Hepatocyte (in vitro differentiated cells): ENCODE measurements at regions not wholly inside any gene's neighbourhood (a gene's known extent, or its start where the extent isn't known, plus 50 kb on each side); places are given as distances from the start of the nearest gene placed in this dataset.

ENCODE experiments used
- DNase-seq: peaks from one replicate; pipeline ENCODE4 v3.0.0-alpha.2; 2016; ENCODE audit warnings: low spot score
- H2AFZ ChIP-seq: fragments of 200-600 bp; sonication (generic); 2 replicates; pipeline ENCODE4 v1.6.0; 2016; ENCODE audit warnings: antibody characterized with exemption, mild to moderate bottlenecking
- H3K27ac ChIP-seq: fragments of 200-600 bp; sonication (generic); 2 replicates; pipeline ENCODE4 v1.5.1; 2016; ENCODE audit warnings: mild to moderate bottlenecking
- H3K27me3 ChIP-seq: fragments of 200-600 bp; sonication (generic); 2 replicates; pipeline ENCODE4 v1.6.1; 2016
- H3K36me3 ChIP-seq: fragments of 200-600 bp; sonication (generic); replicated peaks from 2 replicates; pipeline ENCODE4 v1.5.1; 2016; ENCODE audit warnings: low read depth; ENCODE audit not compliant: insufficient read depth
- H3K4me1 ChIP-seq: fragments of 200-600 bp; sonication (generic); 2 replicates; pipeline ENCODE4 v1.5.1; 2016; ENCODE audit warnings: mild to moderate bottlenecking, moderate library complexity; ENCODE audit not compliant: insufficient read depth
- H3K4me2 ChIP-seq: fragments of 200-600 bp; sonication (generic); 2 replicates; pipeline ENCODE4 v1.6.0; 2016
- H3K4me3 ChIP-seq: fragments of 200-600 bp; sonication (generic); 2 replicates; pipeline ENCODE4 v1.5.1; 2016; ENCODE audit warnings: mild to moderate bottlenecking
- H3K79me2 ChIP-seq: fragments of 200-600 bp; sonication (generic); 2 replicates; pipeline ENCODE4 v1.6.0; 2017; ENCODE audit warnings: mild to moderate bottlenecking
- H3K9me2 ChIP-seq: fragments of 200-600 bp; sonication (generic); replicated peaks from 2 replicates; pipeline ENCODE4 v1.6.0; 2017; ENCODE audit warnings: mild to moderate bottlenecking; ENCODE audit not compliant: insufficient read depth
- H3K9me3 ChIP-seq: fragments of 200-600 bp; sonication (generic); 2 replicates; pipeline ENCODE4 v1.5.1; 2016; ENCODE audit warnings: low read depth, mild to moderate bottlenecking
- H4K20me1 ChIP-seq: fragments of 200-600 bp; sonication (generic); 2 replicates; pipeline ENCODE4 v1.6.0; 2016; ENCODE audit warnings: mild to moderate bottlenecking; ENCODE audit not compliant: insufficient read depth, poor library complexity, severe bottlenecking
- EZH2 ChIP-seq: fragments of 200-600 bp; sonication (generic); IDR thresholded peaks from 2 replicates; pipeline ENCODE4 v1.6.1; 2016; ENCODE audit warnings: antibody characterized with exemption, mild to moderate bottlenecking, borderline replicate concordance
- EZH2phosphoT487 ChIP-seq: fragments of 200-600 bp; sonication (generic); IDR thresholded peaks from one replicate; pipeline ENCODE4 v1.6.1; 2018; ENCODE audit warnings: antibody characterized with exemption, mild to moderate bottlenecking, low read depth, moderate library complexity; ENCODE audit not compliant: unreplicated experiment, severe bottlenecking
- whole genome bisulfite sequencing: methylation state at CpG from one replicate; pipeline ENCODE4 v1.1.6; 2016; ENCODE audit warnings: low lambda C conversion rate; ENCODE audit errors: missing lambda C conversion rate; 5-methylcytosine and 5-hydroxymethylcytosine counted together
- TF ChIP-seq, protein P1 (sequence below): fragments of 200-600 bp; sonication (generic); IDR thresholded peaks from 2 replicates; pipeline ENCODE4 v1.5.1; 2016; ENCODE audit warnings: antibody characterized with exemption, mild to moderate bottlenecking; ENCODE audit not compliant: poor library complexity

- Histone ChIP-seq H3K9me3 (no peaks in the 10 kb centered on the region), H3K4me1 (peaks cover 9% of the 10 kb centered on the region), H3K36me3 (no peaks in the 10 kb centered on the region), H3K79me2 (no peaks in the 10 kb centered on the region), H4K20me1 (no peaks in the 10 kb centered on the region), H3K4me2 (no peak overlapping the region), H3K9me2 (no peaks in the 10 kb centered on the region), H3K27ac (no peak overlapping the region), H3K4me3 (no peak overlapping the region), H3K27me3 (no peaks in the 10 kb centered on the region), H2AFZ (no peak overlapping the region)
- 88% methylated on average over 2 of the region's 2 CpGs for WGBS
- TF ChIP-seq, protein P1, sequence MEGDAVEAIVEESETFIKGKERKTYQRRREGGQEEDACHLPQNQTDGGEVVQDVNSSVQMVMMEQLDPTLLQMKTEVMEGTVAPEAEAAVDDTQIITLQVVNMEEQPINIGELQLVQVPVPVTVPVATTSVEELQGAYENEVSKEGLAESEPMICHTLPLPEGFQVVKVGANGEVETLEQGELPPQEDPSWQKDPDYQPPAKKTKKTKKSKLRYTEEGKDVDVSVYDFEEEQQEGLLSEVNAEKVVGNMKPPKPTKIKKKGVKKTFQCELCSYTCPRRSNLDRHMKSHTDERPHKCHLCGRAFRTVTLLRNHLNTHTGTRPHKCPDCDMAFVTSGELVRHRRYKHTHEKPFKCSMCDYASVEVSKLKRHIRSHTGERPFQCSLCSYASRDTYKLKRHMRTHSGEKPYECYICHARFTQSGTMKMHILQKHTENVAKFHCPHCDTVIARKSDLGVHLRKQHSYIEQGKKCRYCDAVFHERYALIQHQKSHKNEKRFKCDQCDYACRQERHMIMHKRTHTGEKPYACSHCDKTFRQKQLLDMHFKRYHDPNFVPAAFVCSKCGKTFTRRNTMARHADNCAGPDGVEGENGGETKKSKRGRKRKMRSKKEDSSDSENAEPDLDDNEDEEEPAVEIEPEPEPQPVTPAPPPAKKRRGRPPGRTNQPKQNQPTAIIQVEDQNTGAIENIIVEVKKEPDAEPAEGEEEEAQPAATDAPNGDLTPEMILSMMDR, result no peak
- TF ChIP-seq EZH2 (no peak), EZH2phosphoT487 (no peak)
- no peak for DNase-seq
Observed at GRCh38 chr16:86410081-86410480, 100.2 kb upstream of the FOXF1 start.

GRCh38 chr16:86410529-86410928, 99.8 kb upstream of the FOXF1 start:
- H3K27ac ChIP-seq, result no peak overlapping the region
- H3K36me3 ChIP-seq, result no peaks in the 10 kb centered on the region
- no peak overlapping the region for H2AFZ ChIP-seq
- 95% methylated on average over 5 of the region's 5 CpGs for WGBS
- H3K4me1 ChIP-seq, result peaks cover 9% of the 10 kb centered on the region
- H3K4me3 ChIP-seq, result no peak overlapping the region
- TF ChIP-seq EZH2 (no peak), EZH2phosphoT487 (no peak)
- TF ChIP-seq, protein P1, result no peak
- H3K9me2 ChIP-seq, result no peaks in the 10 kb centered on the region
- DNase-seq, result no peak
- no peaks in the 10 kb centered on the region for H3K27me3 ChIP-seq
- H3K9me3 ChIP-seq, result no peaks in the 10 kb centered on the region
- H4K20me1 ChIP-seq, result no peaks in the 10 kb centered on the region
- H3K79me2 ChIP-seq, result no peaks in the 10 kb centered on the region
- H3K4me2 ChIP-seq, result no peak overlapping the region

GRCh38 chr16:86411897-86412296, 98.4 kb upstream of the FOXF1 start:
- no peaks in the 10 kb centered on the region for H4K20me1 ChIP-seq
- H3K27me3 ChIP-seq, result no peaks in the 10 kb centered on the region
- H3K36me3 ChIP-seq, result no peaks in the 10 kb centered on the region
- H3K4me1 ChIP-seq, result peaks cover 9% of the 10 kb centered on the region
- TF ChIP-seq, protein P1, result no peak
- TF ChIP-seq EZH2phosphoT487 (no peak), EZH2 (no peak)
- no peaks in the 10 kb centered on the region for H3K79me2 ChIP-seq
- no peak overlapping the region for H3K4me3 ChIP-seq
- H2AFZ ChIP-seq, result no peak overlapping the region
- no peaks in the 10 kb centered on the region for H3K9me2 ChIP-seq
- peak overlapping the region; percentile 68 for H3K27ac ChIP-seq
- no peaks in the 10 kb centered on the region for H3K9me3 ChIP-seq
- 42% methylated on average over 7 of the region's 7 CpGs for WGBS
- no peak overlapping the region for H3K4me2 ChIP-seq
- DNase-seq, result no peak
